NB4 (cell line): ENCODE measurements at regions not wholly inside any gene's neighbourhood (a gene's known extent, or its start where the extent isn't known, plus 50 kb on each side); places are given as distances from the start of the nearest gene placed in this dataset.
"Not testable (repeated sequence)": the region's sequence is repeated elsewhere in the genome, so short reads cannot be mapped to it uniquely, and the experiment has no call there.

Experiments used
- DNase-seq: peaks from one replicate; pipeline ENCODE4 v3.0.0; 2010; ENCODE audit warnings: low read depth
- H3K4me3 ChIP-seq: one replicate; pipeline ENCODE4 v1.5.1; 2011; ENCODE audit warnings: mild to moderate bottlenecking, low read depth, low read length, moderate library complexity
- MYC ChIP-seq: IDR thresholded peaks from 2 replicates; pipeline ENCODE4 v1.6.1; 2011; ENCODE audit warnings: low read depth, low read length
- POLR2A ChIP-seq: IDR thresholded peaks from 2 replicates; pipeline ENCODE4 v1.6.1; 2011; ENCODE audit warnings: mild to moderate bottlenecking; ENCODE audit not compliant: insufficient read length; ENCODE audit errors: extremely low read depth
- TF ChIP-seq, protein P1 (sequence below): IDR thresholded peaks from 2 replicates; pipeline ENCODE4 v1.6.1; 2011; ENCODE audit warnings: low read depth, low read length
- TF ChIP-seq, protein P2 (sequence below): IDR thresholded peaks from one replicate; pipeline ENCODE4 v1.5.1; 2012; ENCODE audit warnings: low read depth, low read length

GRCh38 chr12:90543374-90543773 is 411.6 kb downstream of the CCER1 start:
- no peak overlapping the region for H3K4me3 ChIP-seq
- TF ChIP-seq, protein P1, sequence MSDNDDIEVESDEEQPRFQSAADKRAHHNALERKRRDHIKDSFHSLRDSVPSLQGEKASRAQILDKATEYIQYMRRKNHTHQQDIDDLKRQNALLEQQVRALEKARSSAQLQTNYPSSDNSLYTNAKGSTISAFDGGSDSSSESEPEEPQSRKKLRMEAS: no peak
- TF ChIP-seq, protein P2, sequence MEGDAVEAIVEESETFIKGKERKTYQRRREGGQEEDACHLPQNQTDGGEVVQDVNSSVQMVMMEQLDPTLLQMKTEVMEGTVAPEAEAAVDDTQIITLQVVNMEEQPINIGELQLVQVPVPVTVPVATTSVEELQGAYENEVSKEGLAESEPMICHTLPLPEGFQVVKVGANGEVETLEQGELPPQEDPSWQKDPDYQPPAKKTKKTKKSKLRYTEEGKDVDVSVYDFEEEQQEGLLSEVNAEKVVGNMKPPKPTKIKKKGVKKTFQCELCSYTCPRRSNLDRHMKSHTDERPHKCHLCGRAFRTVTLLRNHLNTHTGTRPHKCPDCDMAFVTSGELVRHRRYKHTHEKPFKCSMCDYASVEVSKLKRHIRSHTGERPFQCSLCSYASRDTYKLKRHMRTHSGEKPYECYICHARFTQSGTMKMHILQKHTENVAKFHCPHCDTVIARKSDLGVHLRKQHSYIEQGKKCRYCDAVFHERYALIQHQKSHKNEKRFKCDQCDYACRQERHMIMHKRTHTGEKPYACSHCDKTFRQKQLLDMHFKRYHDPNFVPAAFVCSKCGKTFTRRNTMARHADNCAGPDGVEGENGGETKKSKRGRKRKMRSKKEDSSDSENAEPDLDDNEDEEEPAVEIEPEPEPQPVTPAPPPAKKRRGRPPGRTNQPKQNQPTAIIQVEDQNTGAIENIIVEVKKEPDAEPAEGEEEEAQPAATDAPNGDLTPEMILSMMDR: no peak
- no peak for TF ChIP-seq POLR2A
- no peak for TF ChIP-seq MYC
- no peak for DNase-seq

DNA sequence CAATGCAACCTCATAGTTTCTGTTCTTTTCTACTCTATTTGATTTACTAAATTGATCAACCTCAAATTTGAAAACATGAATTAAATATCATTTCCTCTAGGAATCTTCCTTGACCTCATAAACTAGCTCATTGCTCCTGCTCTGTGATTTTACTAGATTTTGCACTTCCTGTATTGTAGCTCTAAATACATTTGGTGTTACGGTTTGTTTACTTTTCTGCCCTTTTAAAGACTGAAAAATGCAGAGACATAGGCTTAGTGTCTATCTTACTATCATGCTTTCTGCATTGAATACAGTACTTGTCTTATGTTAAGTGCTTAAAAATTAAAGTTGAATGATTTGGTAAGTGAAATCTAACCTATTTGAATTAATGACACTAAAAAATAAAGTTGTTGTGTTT is 412.1 kb downstream of the CCER1 start:
- H3K4me3 ChIP-seq, DNase-seq: not testable (repeated sequence)

GRCh38 chr12:90533828-90534227 is 421.1 kb downstream of the CCER1 start:
- DNase-seq, H3K4me3 ChIP-seq: not testable (repeated sequence)

DNA sequence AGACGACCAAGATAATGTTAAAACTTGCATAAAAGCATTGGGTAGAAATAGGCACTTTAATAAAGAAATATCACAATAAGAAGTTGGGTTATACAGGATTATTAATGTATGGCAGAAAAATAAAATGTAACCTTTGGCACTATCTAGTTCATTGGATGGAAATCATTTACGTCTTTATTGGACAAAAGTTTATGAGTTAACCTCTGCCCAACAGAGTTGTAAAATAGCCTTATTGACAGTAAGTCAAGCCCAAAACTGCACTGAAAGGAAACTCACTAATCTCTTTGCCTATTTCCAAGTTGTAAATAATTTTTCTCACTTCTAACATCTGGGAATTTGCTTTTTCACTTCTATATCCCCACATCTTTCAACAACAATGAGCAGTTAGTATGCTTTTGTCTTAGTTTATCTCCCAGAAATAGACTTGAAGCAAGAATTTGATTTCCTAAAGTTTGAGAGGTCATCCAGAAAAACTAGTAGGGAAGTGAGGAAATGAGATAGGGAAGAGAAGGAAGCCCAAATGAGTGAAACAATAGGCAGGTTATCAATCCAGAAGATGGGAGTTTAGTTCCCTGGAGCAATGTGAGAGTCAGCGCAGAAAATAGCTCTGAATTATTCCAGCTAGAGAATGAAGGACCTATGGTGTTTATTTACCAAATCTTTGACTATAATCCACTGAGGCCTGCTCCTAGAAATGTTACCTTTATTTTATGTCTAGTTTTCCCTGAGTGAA is 434.8 kb downstream of the CCER1 start:
- no peak for DNase-seq
- no peak for TF ChIP-seq POLR2A
- TF ChIP-seq MYC: no peak
- H3K4me3 ChIP-seq: no peak overlapping the region

DNA sequence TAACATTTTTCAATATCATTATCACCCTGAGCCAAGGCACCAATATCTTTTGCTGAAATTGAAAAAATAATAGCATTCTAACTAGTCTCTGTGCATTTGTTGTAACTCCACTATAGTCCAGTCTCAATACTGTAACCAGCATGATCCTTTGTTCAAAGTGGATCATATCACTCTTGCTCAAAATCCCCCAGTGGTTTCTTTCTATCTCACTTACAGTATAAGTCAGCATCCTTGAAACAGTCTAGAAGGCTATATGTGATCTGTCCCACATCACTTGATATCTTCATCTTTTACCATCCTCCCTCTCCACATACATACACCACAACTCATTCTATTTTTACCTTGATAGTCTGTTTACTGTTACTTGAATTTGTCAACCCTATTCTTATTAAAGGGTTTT is 435.7 kb downstream of the CCER1 start:
- no peak overlapping the region for H3K4me3 ChIP-seq
- TF ChIP-seq, protein P1: no peak
- TF ChIP-seq, protein P2: no peak
- TF ChIP-seq POLR2A (no peak), MYC (no peak)
- no peak for DNase-seq

GRCh38 chr12:90515199-90516175 is 439.5 kb downstream of the CCER1 start:
- TF ChIP-seq, protein P2: no peak
- TF ChIP-seq, protein P1: no peak
- TF ChIP-seq POLR2A (no peak), MYC (no peak)
- DNase-seq: no peak
- H3K4me3 ChIP-seq: no peak overlapping the region

GRCh38 chr12:90514325-90514724 is 440.7 kb downstream of the CCER1 start:
- no peak for DNase-seq
- H3K4me3 ChIP-seq: no peak overlapping the region
- TF ChIP-seq POLR2A (no peak), MYC (no peak)
- TF ChIP-seq, protein P1: no peak
- TF ChIP-seq, protein P2: no peak
